Uterus (tissue), 2 donors: ENCODE measurements at regions not wholly inside any gene's neighbourhood (a gene's known extent, or its start where the extent isn't known, plus 50 kb on each side); places are given as distances from the start of the nearest gene placed in this dataset.

Experiments used
- POLR2A ChIP-seq, 2 donors: fragments of 450-650 bp; IDR thresholded peaks; one replicate each; pipeline ENCODE4 v1.6.1; 2016; ENCODE audit warnings: antibody characterized with exemption in 2 of 2, mild to moderate bottlenecking in 1 of 2, moderate library complexity in 1 of 2
- TF ChIP-seq, protein P1 (sequence below), 4 experiments: fragments of 200-600 bp in 2 of 4; fragments of 450-650 bp in 2 of 4; sonication (generic) in 2 of 4; IDR thresholded peaks; one replicate each; pipeline ENCODE4 v1.5.1; 2016 to 2019; ENCODE audit warnings: antibody characterized with exemption in 4 of 4, mild to moderate bottlenecking in 2 of 4, moderate library complexity in 1 of 4

DNA sequence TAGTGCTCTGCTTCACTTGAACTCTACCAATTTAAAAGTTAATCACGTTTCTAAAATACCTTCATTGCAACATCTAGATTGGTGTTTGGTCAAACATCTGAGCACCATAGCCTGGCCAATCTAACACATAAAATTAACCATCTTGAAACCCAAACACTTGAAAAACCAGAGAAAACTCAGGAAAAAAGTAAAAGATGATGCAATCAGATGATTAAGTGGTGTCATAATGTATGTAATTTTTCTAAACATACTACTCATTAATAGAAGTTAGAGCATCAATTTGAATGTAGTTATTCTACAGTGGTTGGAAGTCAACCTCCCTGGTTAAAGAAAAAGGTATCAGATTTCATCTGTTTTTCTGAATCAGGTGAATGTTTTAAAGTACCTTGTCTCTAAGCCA is 228.6 kb upstream of the ID4 start:
- TF ChIP-seq, protein P1, sequence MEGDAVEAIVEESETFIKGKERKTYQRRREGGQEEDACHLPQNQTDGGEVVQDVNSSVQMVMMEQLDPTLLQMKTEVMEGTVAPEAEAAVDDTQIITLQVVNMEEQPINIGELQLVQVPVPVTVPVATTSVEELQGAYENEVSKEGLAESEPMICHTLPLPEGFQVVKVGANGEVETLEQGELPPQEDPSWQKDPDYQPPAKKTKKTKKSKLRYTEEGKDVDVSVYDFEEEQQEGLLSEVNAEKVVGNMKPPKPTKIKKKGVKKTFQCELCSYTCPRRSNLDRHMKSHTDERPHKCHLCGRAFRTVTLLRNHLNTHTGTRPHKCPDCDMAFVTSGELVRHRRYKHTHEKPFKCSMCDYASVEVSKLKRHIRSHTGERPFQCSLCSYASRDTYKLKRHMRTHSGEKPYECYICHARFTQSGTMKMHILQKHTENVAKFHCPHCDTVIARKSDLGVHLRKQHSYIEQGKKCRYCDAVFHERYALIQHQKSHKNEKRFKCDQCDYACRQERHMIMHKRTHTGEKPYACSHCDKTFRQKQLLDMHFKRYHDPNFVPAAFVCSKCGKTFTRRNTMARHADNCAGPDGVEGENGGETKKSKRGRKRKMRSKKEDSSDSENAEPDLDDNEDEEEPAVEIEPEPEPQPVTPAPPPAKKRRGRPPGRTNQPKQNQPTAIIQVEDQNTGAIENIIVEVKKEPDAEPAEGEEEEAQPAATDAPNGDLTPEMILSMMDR (IDR thresholded peaks at IDR 0.05) = no peak
- TF ChIP-seq POLR2A (IDR thresholded peaks at IDR 0.05) = no peak
